Rectal smooth muscle tissue (tissue), 1 donor: ENCODE measurements at regions not wholly inside any gene's neighbourhood (a gene's known extent, or its start where the extent isn't known, plus 50 kb on each side); places are given as distances from the start of the nearest gene placed in this dataset.

Experiments used
- H3K27ac ChIP-seq: one replicate; pipeline ENCODE4 v1.7.0; 2013; ENCODE audit warnings: low read depth, low read length, inconsistent platforms
- H3K27me3 ChIP-seq: one replicate; pipeline ENCODE4 v1.7.0; 2013; ENCODE audit warnings: low read length; ENCODE audit not compliant: control insufficient read depth, insufficient read depth
- H3K36me3 ChIP-seq: one replicate; pipeline ENCODE4 v1.7.0; 2013; ENCODE audit warnings: low read length; ENCODE audit not compliant: control insufficient read depth, insufficient read depth
- H3K4me1 ChIP-seq: one replicate; pipeline ENCODE4 v1.7.0; 2013; ENCODE audit warnings: low read length; ENCODE audit not compliant: control insufficient read depth, insufficient read depth
- H3K4me3 ChIP-seq: one replicate; pipeline ENCODE4 v1.7.0; 2013; ENCODE audit warnings: low read length
- H3K9ac ChIP-seq: one replicate; pipeline ENCODE4 v1.7.0; 2013; ENCODE audit warnings: low read length

GRCh38 chr16:63372815-63373214 lies 1336.6 kb upstream of the CDH8 start:
- Histone ChIP-seq H3K4me3 (no peak overlapping the region), H3K4me1 (no peaks in the 10 kb centered on the region), H3K9ac (no peak overlapping the region), H3K27ac (no peak overlapping the region), H3K27me3 (no peaks in the 10 kb centered on the region), H3K36me3 (no peaks in the 10 kb centered on the region)

- Histone ChIP-seq H3K9ac (no peak overlapping the region), H3K4me1 (no peaks in the 10 kb centered on the region), H3K27ac (no peak overlapping the region), H3K4me3 (no peak overlapping the region), H3K36me3 (no peaks in the 10 kb centered on the region), H3K27me3 (no peaks in the 10 kb centered on the region)
Measured at GRCh38 chr16:63372283-63372682, 1336.0 kb upstream of the CDH8 start.

GRCh38 chr16:63365649-63366304 lies 1329.5 kb upstream of the CDH8 start:
- Histone ChIP-seq H3K4me3 (no peak overlapping the region), H3K9ac (no peak overlapping the region), H3K27me3 (no peaks in the 10 kb centered on the region), H3K4me1 (no peaks in the 10 kb centered on the region), H3K36me3 (no peaks in the 10 kb centered on the region), H3K27ac (no peak overlapping the region)

GRCh38 chr16:63363738-63364137 lies 1327.5 kb upstream of the CDH8 start:
- Histone ChIP-seq H3K27me3 (no peaks in the 10 kb centered on the region), H3K4me3 (no peak overlapping the region), H3K9ac (no peak overlapping the region), H3K4me1 (no peaks in the 10 kb centered on the region), H3K27ac (no peak overlapping the region), H3K36me3 (no peaks in the 10 kb centered on the region)

- no peak overlapping the region for H3K4me3 ChIP-seq
- no peaks in the 10 kb centered on the region for H3K4me1 ChIP-seq
- H3K9ac ChIP-seq: no peak overlapping the region
- no peaks in the 10 kb centered on the region for H3K36me3 ChIP-seq
- H3K27ac ChIP-seq: no peak overlapping the region
- no peaks in the 10 kb centered on the region for H3K27me3 ChIP-seq
Measured at GRCh38 chr16:63361032-63361624, 1324.9 kb upstream of the CDH8 start.

- Histone ChIP-seq H3K36me3 (no peaks in the 10 kb centered on the region), H3K4me1 (no peaks in the 10 kb centered on the region), H3K4me3 (no peak overlapping the region), H3K9ac (no peak overlapping the region), H3K27me3 (no peaks in the 10 kb centered on the region), H3K27ac (no peak overlapping the region)
Measured at GRCh38 chr16:63349961-63350360, 1313.7 kb upstream of the CDH8 start.

GRCh38 chr16:63346000-63346399 lies 1309.8 kb upstream of the CDH8 start:
- Histone ChIP-seq H3K4me1 (no peaks in the 10 kb centered on the region), H3K27ac (no peak overlapping the region), H3K9ac (no peak overlapping the region), H3K4me3 (no peak overlapping the region), H3K27me3 (no peaks in the 10 kb centered on the region), H3K36me3 (no peaks in the 10 kb centered on the region)

- H3K27ac ChIP-seq: no peak overlapping the region
- no peaks in the 10 kb centered on the region for H3K27me3 ChIP-seq
- no peak overlapping the region for H3K9ac ChIP-seq
- no peak overlapping the region for H3K4me3 ChIP-seq
- H3K4me1 ChIP-seq: no peaks in the 10 kb centered on the region
- no peaks in the 10 kb centered on the region for H3K36me3 ChIP-seq
Measured at GRCh38 chr16:63337264-63337663, 1301.0 kb upstream of the CDH8 start.

- Histone ChIP-seq H3K36me3 (no peaks in the 10 kb centered on the region), H3K4me3 (no peak overlapping the region), H3K27ac (no peak overlapping the region), H3K27me3 (no peaks in the 10 kb centered on the region), H3K4me1 (no peaks in the 10 kb centered on the region), H3K9ac (no peak overlapping the region)
Measured at GRCh38 chr16:63331111-63331510, 1294.9 kb upstream of the CDH8 start.

- Histone ChIP-seq H3K9ac (no peak overlapping the region), H3K36me3 (no peaks in the 10 kb centered on the region), H3K4me3 (no peak overlapping the region), H3K4me1 (no peaks in the 10 kb centered on the region), H3K27me3 (no peaks in the 10 kb centered on the region), H3K27ac (no peak overlapping the region)
Measured at GRCh38 chr16:63326736-63327339, 1290.6 kb upstream of the CDH8 start.

- H3K36me3 ChIP-seq: no peaks in the 10 kb centered on the region
- H3K9ac ChIP-seq: no peak overlapping the region
- H3K27me3 ChIP-seq: no peaks in the 10 kb centered on the region
Measured at GRCh38 chr16:63323722-63324705, 1287.8 kb upstream of the CDH8 start.

GRCh38 chr16:63323055-63323454 lies 1286.8 kb upstream of the CDH8 start:
- no peaks in the 10 kb centered on the region for H3K27me3 ChIP-seq
- no peak overlapping the region for H3K9ac ChIP-seq
- H3K4me1 ChIP-seq: no peaks in the 10 kb centered on the region
- no peaks in the 10 kb centered on the region for H3K36me3 ChIP-seq
- no peak overlapping the region for H3K4me3 ChIP-seq
- H3K27ac ChIP-seq: no peak overlapping the region

More at GRCh38 chr16:63323722-63324705, 1287.8 kb upstream of the CDH8 start:
- H3K4me3 ChIP-seq: no peak overlapping the region
- H3K4me1 ChIP-seq: no peaks in the 10 kb centered on the region
- no peak overlapping the region for H3K27ac ChIP-seq
